K562 (cell line): ENCODE measurements at regions not wholly inside any gene's neighbourhood (a gene's known extent, or its start where the extent isn't known, plus 50 kb on each side); places are given as distances from the start of the nearest gene placed in this dataset.

Experiments
- ATAC-seq: fragments of 200-7000 bp; cut with Tn5 transposase; 3 replicates; pipeline ENCODE4 v1.9.1; 2020; ENCODE audit warnings: moderate library complexity
- BruUV-seq: library from RNA; stranded (reverse); fragments of 400-500 nt; replicated peaks from 2 replicates; lab custom pipeline; 2021; lab: Mats Ljungman, UMichigan
- CTCF ChIA-PET: fragments of 300-600 bp; formaldehyde crosslinking; extraction: SDS; loops from one replicate; lab custom pipeline; 2021; ENCODE audit warnings: low intra/inter-chr PET ratio; lab: Yijun Ruan, JAX
- POLR2A ChIA-PET: fragments of 300-600, 350-650 bp; sonication (Branson Sonifier 250); formaldehyde crosslinking; extraction: SDS; loops from one replicate; lab custom pipeline; 2021; ENCODE audit warnings: antibody characterized with exemption, inconsistent platforms; lab: Yijun Ruan, JAX
- DNase-seq, 4 experiments: peaks; one replicate each; pipeline versions ENCODE4 v3.0.0 to v3.0.0-alpha.2; 2011 to 2018; ENCODE audit warnings: low spot score in 3 of 4, mixed read lengths in 3 of 4; ENCODE audit errors: extremely low read depth in 1 of 4
- FAIRE-seq: peaks from 2 replicates; lab custom pipeline; 2011; peaks lifted over from hg19 to GRCh38; lab: Jason Lieb, UNC
- H2AFZ ChIP-seq: 2 replicates; pipeline ENCODE4 v1.6.0; 2011; ENCODE audit warnings: low read depth, low read length, control low read depth, inconsistent platforms
- H3K27ac ChIP-seq: fragments of 200-600 bp; 3 replicates; pipeline ENCODE4 v1.8.0; 2011; ENCODE audit warnings: low read depth, mild to moderate bottlenecking, control low read depth, inconsistent platforms, low read length, moderate library complexity, mixed read lengths; ENCODE audit errors: extremely low read depth
- H3K27me3 ChIP-seq, 2 experiments: fragments of 300-600 bp in 1 of 2; 2 replicates in 1 of 2; 3 replicates in 1 of 2; pipeline versions ENCODE4 v1.6.0 to v1.8.0; 2011; ENCODE audit warnings: inconsistent platforms in 2 of 2, low read length in 2 of 2, mild to moderate bottlenecking in 1 of 2, mixed read lengths in 1 of 2, moderate library complexity in 1 of 2; ENCODE audit not compliant: control insufficient read depth in 2 of 2, insufficient read depth in 2 of 2
- H3K36me3 ChIP-seq: fragments of 300-600 bp; 3 replicates; pipeline ENCODE4 v1.8.0; 2011; ENCODE audit warnings: mild to moderate bottlenecking, low read length, inconsistent platforms; ENCODE audit not compliant: control insufficient read depth, insufficient read depth
- H3K4me1 ChIP-seq, 2 experiments: fragments of 200-600 bp in 1 of 2; replicated peaks in 1 of 2; 2 replicates in 1 of 2; 3 replicates in 1 of 2; pipeline versions ENCODE4 v1.5.1 to v1.8.0; 2011; ENCODE audit warnings: inconsistent platforms in 2 of 2, low read length in 2 of 2, mild to moderate bottlenecking in 1 of 2, mixed read lengths in 1 of 2, moderate library complexity in 1 of 2; ENCODE audit not compliant: control insufficient read depth in 2 of 2, insufficient read depth in 2 of 2
- H3K4me2 ChIP-seq: 2 replicates; pipeline ENCODE4 v1.6.1; 2011; ENCODE audit warnings: low read length, control low read depth, inconsistent platforms, mixed read lengths; ENCODE audit not compliant: insufficient read depth
- H3K4me3 ChIP-seq: fragments of 200-600 bp; sonication (generic), shearing (Covaris generic); 2 replicates; pipeline ENCODE4 v1.5.1; 2016; ENCODE audit warnings: control low read depth, inconsistent platforms
- H3K79me2 ChIP-seq: fragments of 200-600 bp; 3 replicates; pipeline ENCODE4 v1.8.0; 2011; ENCODE audit warnings: low read length, inconsistent platforms; ENCODE audit not compliant: control insufficient read depth, insufficient read depth
- H3K9ac ChIP-seq, 2 experiments: 2 replicates each; pipeline versions ENCODE4 v1.6.0 to v1.6.1; 2011; ENCODE audit warnings: low read depth in 2 of 2, low read length in 2 of 2, control low read depth in 1 of 2, inconsistent platforms in 1 of 2, mild to moderate bottlenecking in 1 of 2, mixed read lengths in 1 of 2; ENCODE audit not compliant: insufficient read depth in 1 of 2
- H3K9me1 ChIP-seq: one replicate; pipeline ENCODE4 v1.6.0; 2011; ENCODE audit warnings: inconsistent platforms, mild to moderate bottlenecking, low read length, moderate library complexity; ENCODE audit not compliant: control insufficient read depth, insufficient read depth
- H3K9me3 ChIP-seq: replicated peaks from 2 replicates; pipeline ENCODE4 v1.5.1; 2011; ENCODE audit warnings: low read depth, low read length, inconsistent platforms; ENCODE audit not compliant: control insufficient read depth, insufficient read depth
- H4K20me1 ChIP-seq: replicated peaks from 2 replicates; pipeline ENCODE4 v1.6.1; 2011; ENCODE audit warnings: low read length, inconsistent platforms, mixed read lengths; ENCODE audit not compliant: control insufficient read depth, insufficient read depth
- BRF1 ChIP-seq: IDR thresholded peaks from 3 replicates; pipeline ENCODE4 v1.6.1; 2011; ENCODE audit warnings: borderline replicate concordance, mild to moderate bottlenecking; ENCODE audit not compliant: insufficient read length; ENCODE audit errors: extremely low read depth
- CHAMP1 ChIP-seq: fragments of 450-650 bp; IDR thresholded peaks from 2 replicates; pipeline ENCODE4 v1.6.1; 2016; ENCODE audit warnings: mild to moderate bottlenecking
- FOXJ3 ChIP-seq: sonication (generic); formaldehyde crosslinking; IDR thresholded peaks from 2 replicates; pipeline ENCODE4 v1.4.0; 2020; ENCODE audit warnings: mild to moderate bottlenecking, missing genetic modification reagents
- NEUROD1 ChIP-seq: fragments of 150-350 bp; IDR thresholded peaks from 2 replicates; pipeline ENCODE4 v1.6.1; 2014; ENCODE audit warnings: borderline replicate concordance, low read length, low read depth; ENCODE audit not compliant: partially characterized antibody
- POLR2H ChIP-seq: IDR thresholded peaks from 2 replicates; pipeline ENCODE4 v1.6.1; 2016; ENCODE audit warnings: missing genetic modification characterization, low read depth, mild to moderate bottlenecking, control low read depth, missing compliant biosample characterization, moderate library complexity
- SOX6 ChIP-seq: fragments of 450-650 bp; IDR thresholded peaks from 2 replicates; pipeline ENCODE4 v1.6.1; 2014; ENCODE audit warnings: mild to moderate bottlenecking
- STAT5B ChIP-seq: fragments of 250-450 bp; sonication (Bioruptor Pico); IDR thresholded peaks from 2 replicates; pipeline ENCODE4 v1.8.0; 2021; ENCODE audit warnings: mild to moderate bottlenecking, inconsistent platforms
- TRIM28 ChIP-seq: fragments of 450-650 bp; IDR thresholded peaks from 2 replicates; pipeline ENCODE4 v1.6.1; 2017
- XRCC4 ChIP-seq: IDR thresholded peaks from one replicate; pipeline ENCODE4 v1.6.1; 2011; ENCODE audit not compliant: insufficient read depth, insufficient read length; ENCODE audit errors: extremely low read depth
- WGBS: fragments of 100-300 bp; shearing (Covaris generic); methylation state at CpG from one replicate; pipeline ENCODE4 v1.1.6; 2016; ENCODE audit warnings: low coverage, mixed read lengths; ENCODE audit not compliant: insufficient coverage; ENCODE audit errors: missing lambda C conversion rate; 5-methylcytosine and 5-hydroxymethylcytosine counted together
- in situ Hi-C: fragments of 300-500 bp; cut with MboI; formaldehyde crosslinking; loops from 4 replicates; pipeline ENCODE4 v1.15.0; 2018; ENCODE audit warnings: inconsistent platforms, mixed read lengths
- intact Hi-C: fragments of 100-400 bp; cut with micrococcal nuclease; formaldehyde crosslinking; loops from 2 replicates; pipeline ENCODE4 v1.14.2; 2022

- no TSS peak for BruUV-seq
- FAIRE-seq: no peak
Observed at GRCh38 chr6:51141080-51141479, 322.4 kb downstream of the TFAP2B start.

More at GRCh38 chr6:51141080-51141479, 322.4 kb downstream of the TFAP2B start:
- intact Hi-C loops (no loop called here), in situ Hi-C loops (no loop called here)
- Histone ChIP-seq H2AFZ (0 out of 2 replicates have a peak overlapping the region, but pooled peaks have one; percentile 11), H3K36me3 (no peaks in the 10 kb centered on the region), H3K79me2 (no peaks in the 10 kb centered on the region), H4K20me1 (no peaks in the 10 kb centered on the region), H3K27me3 (no peaks in the 10 kb centered on the region), H3K4me3 (no peak overlapping the region), H3K4me1 (no peaks in the 10 kb centered on the region), H3K4me2 (no peak overlapping the region), H3K9me1 (no peaks in the 10 kb centered on the region), H3K9ac (no peak overlapping the region), H3K9me3 (0 out of 2 replicates have a peak, but pooled peaks cover 2% of the 10 kb centered on the region), H3K27ac (no peak overlapping the region)
- DNase-seq: no peak
- ChIA-PET CTCF (no interaction called here), POLR2A (no interaction called here)
- TF ChIP-seq BRF1 (no peak), CHAMP1 (no peak), TRIM28 (no peak), STAT5B (CRISPR knock-in tag) (no peak), POLR2H (tag) (no peak), NEUROD1 (no peak), SOX6 (no peak), FOXJ3 (CRISPR knock-in tag) (no peak), XRCC4 (no peak)
- no peak for ATAC-seq
- WGBS: 25% methylated on average over 2 of the region's 2 CpGs
